Lower leg skin (tissue), 4 donors: ENCODE measurements at regions not wholly inside any gene's neighbourhood (a gene's known extent, or its start where the extent isn't known, plus 50 kb on each side); places are given as distances from the start of the nearest gene placed in this dataset.
A peak's percentile ranks its signal among the peaks of the same experiment; 100 is the strongest.

Experiments
- DNase-seq, 2 donors: peaks; one replicate each; pipeline ENCODE4 v3.0.0-alpha.2; 2019; ENCODE audit warnings: low spot score in 2 of 2
- H3K4me3 ChIP-seq: fragments of 200-600 bp; sonication (generic); 2 replicates; pipeline ENCODE4 v1.5.1; 2017; ENCODE audit warnings: mild to moderate bottlenecking, low read depth; ENCODE audit not compliant: poor library complexity, severe bottlenecking
- POLR2A ChIP-seq, 2 donors: fragments of 450-650 bp; IDR thresholded peaks; one replicate each; pipeline ENCODE4 v1.6.1; 2016 to 2017; ENCODE audit warnings: antibody characterized with exemption in 2 of 2, mild to moderate bottlenecking in 1 of 2, moderate library complexity in 1 of 2
- WGBS, 2 donors: methylation state at CpG; one replicate each; pipeline ENCODE4 v1.1.5; 2018; 5-methylcytosine and 5-hydroxymethylcytosine counted together
- intact Hi-C: fragments of 100-400 bp; cut with DNase I; formaldehyde crosslinking; loops from one replicate; pipeline ENCODE4 v1.15.0; 2023; ENCODE audit warnings: low total_unique reads
- TF ChIP-seq, protein P1 (sequence below), 3 donors: fragments of 450-650 bp; IDR thresholded peaks; one replicate each; pipeline ENCODE4 v1.5.1; 2016; ENCODE audit warnings: antibody characterized with exemption in 3 of 3, mild to moderate bottlenecking in 3 of 3, moderate library complexity in 2 of 3

DNA sequence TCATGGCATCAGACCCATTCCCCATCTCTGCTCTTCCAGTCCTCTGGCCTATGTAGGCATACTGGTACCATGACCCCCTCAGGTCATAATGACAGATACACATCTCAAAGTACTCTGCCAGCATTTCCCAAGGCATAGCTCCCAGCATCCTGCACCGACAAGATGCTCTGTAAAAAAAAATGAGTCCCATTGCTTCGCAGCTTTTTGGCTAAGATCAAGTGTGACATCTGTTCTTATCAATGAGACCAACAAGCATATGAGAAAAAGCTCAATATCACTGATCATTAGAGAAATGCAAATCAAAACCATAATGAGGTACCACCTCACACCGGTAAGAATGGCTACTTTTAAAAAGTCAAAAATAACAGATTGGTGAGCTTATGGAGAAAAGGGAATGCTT lies 463.9 kb upstream of the PROK2 start:
- TF ChIP-seq POLR2A (IDR thresholded peaks at IDR 0.05), result no peak
- TF ChIP-seq, protein P1, sequence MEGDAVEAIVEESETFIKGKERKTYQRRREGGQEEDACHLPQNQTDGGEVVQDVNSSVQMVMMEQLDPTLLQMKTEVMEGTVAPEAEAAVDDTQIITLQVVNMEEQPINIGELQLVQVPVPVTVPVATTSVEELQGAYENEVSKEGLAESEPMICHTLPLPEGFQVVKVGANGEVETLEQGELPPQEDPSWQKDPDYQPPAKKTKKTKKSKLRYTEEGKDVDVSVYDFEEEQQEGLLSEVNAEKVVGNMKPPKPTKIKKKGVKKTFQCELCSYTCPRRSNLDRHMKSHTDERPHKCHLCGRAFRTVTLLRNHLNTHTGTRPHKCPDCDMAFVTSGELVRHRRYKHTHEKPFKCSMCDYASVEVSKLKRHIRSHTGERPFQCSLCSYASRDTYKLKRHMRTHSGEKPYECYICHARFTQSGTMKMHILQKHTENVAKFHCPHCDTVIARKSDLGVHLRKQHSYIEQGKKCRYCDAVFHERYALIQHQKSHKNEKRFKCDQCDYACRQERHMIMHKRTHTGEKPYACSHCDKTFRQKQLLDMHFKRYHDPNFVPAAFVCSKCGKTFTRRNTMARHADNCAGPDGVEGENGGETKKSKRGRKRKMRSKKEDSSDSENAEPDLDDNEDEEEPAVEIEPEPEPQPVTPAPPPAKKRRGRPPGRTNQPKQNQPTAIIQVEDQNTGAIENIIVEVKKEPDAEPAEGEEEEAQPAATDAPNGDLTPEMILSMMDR (IDR thresholded peaks at IDR 0.05), result no peak
- no peak overlapping the region for H3K4me3 ChIP-seq
- intact Hi-C loops, result no loop called here
- peak in 1 of 2 donors; percentile 49 for DNase-seq
- WGBS, 2 donors, result 93 to 95% methylated on average over 3 of the region's 3 CpGs

DNA sequence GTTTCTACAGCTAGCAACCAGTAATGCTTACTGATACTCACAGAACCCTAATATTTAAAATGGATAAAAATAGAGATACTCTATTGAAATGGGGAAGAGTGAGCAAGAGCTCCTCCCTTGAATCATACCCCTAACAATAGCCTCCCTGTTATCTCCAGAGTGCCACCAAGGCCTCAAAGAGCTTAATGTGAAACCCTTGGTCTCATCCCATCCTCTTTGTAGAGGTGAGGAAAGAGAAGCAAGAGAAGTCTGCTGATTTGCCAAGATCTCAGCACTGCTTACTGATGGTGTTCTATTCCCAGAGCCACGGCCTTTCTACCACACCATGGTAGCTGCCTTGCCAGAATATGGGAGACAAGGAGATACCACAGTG lies 463.4 kb upstream of the PROK2 start:
- 50 to 100% methylated on average over 1 of the region's 1 CpG for WGBS, 2 donors
- intact Hi-C loops, result no loop called here

DNA sequence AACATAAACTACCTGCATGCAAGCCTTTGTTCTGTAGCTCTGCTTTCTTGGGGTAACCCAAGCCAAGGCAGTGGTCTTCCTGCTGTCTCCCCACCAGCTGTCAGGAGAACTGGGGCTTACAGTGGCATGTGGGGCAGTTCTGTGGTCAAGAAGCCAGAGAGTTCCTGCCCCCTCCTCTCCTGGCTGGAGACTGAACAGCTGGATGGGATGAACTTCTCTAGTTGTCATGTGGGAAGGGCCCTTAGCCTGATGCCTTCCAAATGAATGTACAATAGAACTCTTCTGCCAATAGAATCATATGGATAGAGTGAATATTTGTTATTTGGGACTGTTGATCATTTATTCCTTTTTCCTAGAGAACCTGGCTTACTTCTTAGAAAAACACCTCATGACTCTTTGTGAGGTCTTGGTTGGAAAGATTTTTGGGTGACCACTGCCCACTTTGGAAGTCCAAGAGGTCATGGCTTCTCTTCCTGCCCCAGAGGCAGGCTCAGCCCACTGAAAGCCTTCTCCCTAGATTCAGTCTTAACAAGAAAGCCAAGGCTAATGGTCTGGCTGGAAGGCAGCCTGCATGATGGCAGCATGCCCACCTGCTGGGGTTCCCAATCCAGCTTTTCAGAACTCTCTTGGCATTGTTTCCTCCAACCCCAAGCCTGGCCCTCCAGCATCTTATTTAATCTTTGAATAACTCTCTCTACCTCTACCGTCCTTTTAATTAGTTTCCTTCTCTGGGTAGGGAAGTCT lies 462.9 kb upstream of the PROK2 start:
- peak in 1 of 2 donors; percentile 57 for DNase-seq
- WGBS, 2 donors, result 50 to 51% methylated on average over 1 of the region's 1 CpG
- no peak for TF ChIP-seq POLR2A (IDR thresholded peaks at IDR 0.05)
- TF ChIP-seq, protein P1 (IDR thresholded peaks at IDR 0.05), result no peak
- no peak overlapping the region for H3K4me3 ChIP-seq
- intact Hi-C loops, result no loop called here

More for the DNA sequence above, 463.4 kb upstream of the PROK2 start:
- TF ChIP-seq, protein P1 (IDR thresholded peaks at IDR 0.05), result no peak
- no peak for TF ChIP-seq POLR2A (IDR thresholded peaks at IDR 0.05)
- DNase-seq, result no peak
- H3K4me3 ChIP-seq, result no peak overlapping the region

DNA sequence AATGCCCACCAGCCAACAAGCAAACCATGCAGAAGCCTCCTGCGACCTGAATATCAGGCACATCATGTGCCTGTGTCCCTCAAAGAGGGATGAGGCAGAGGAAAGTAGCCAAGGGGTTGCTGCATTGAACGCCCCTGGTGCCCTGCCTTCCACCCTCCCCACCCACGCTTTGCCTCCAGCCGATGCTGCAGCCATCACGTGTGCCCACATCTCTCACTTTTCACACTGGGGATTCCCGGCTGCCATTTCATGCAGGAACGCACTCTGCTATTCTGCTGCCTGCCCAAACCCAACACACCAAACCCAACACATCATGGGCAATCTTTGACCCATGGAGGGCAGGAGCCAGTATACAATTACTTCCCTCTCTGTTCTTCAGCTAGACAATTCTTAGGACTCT lies 462.2 kb upstream of the PROK2 start:
- H3K4me3 ChIP-seq, result no peak overlapping the region
- WGBS, 2 donors, result 83 to 88% methylated on average over 7 of the region's 7 CpGs
- TF ChIP-seq POLR2A (IDR thresholded peaks at IDR 0.05), result no peak
- TF ChIP-seq, protein P1 (IDR thresholded peaks at IDR 0.05), result no peak
- intact Hi-C loops, result no loop called here
- DNase-seq, result no peak

DNA sequence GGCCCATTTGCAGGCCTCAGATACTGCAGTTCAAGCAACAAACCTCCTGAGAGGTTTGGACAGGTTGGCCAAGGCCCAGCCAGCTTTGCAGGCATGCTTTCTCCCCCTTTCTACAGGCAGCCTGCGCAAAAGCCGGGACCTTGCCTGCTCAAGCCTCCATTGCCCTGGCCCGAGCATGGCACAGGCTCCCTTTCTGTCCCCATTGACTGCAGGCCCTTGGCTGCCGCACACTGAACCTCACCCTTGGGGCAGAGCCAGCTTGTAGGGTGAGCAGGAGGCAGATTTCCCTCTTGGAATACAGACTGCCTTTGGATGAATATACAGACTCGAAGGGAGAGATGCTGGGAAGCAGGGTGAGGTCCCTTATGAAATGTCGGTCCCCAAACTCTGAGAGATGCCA lies 461.7 kb upstream of the PROK2 start:
- intact Hi-C loops, result no loop called here
- DNase-seq, result no peak
- TF ChIP-seq POLR2A (IDR thresholded peaks at IDR 0.05), result no peak
- TF ChIP-seq, protein P1 (IDR thresholded peaks at IDR 0.05), result no peak
- no peak overlapping the region for H3K4me3 ChIP-seq
- 31 to 54% methylated on average over 6 of the region's 6 CpGs for WGBS, 2 donors
